ENCODE measurements at regions not wholly inside any gene's neighbourhood (a gene's known extent, or its start where the extent isn't known, plus 50 kb on each side); places are given as distances from the start of the nearest gene placed in this dataset.

GRCh38 chr6:135782546-135782945 lies 69.0 kb upstream of the PDE7B start:
- Mint-ChIP-seq H3K36me3 (ENCODE audit: unreplicated experiment) (no peaks in the 10 kb centered on the region), H3K4me1 (ENCODE audit: unreplicated experiment) (no peaks in the 10 kb centered on the region), H3K9me3 (ENCODE audit: unreplicated experiment) (no peaks in the 10 kb centered on the region), H3K27me3 (ENCODE audit: unreplicated experiment) (no peaks in the 10 kb centered on the region), H3K27ac (ENCODE audit: unreplicated experiment) (no peak overlapping the region), H3K4me3 (ENCODE audit: unreplicated experiment) (no peak overlapping the region)
- TF ChIP-seq CTCF (IDR thresholded peaks at IDR 0.05), result no peak
- no peak for DNase-seq (ENCODE audit: extremely low spot score, unreplicated experiment)

GRCh38 chr6:135784507-135784906 lies 67.0 kb upstream of the PDE7B start:
- Mint-ChIP-seq H3K4me3 (ENCODE audit: unreplicated experiment) (no peak overlapping the region), H3K27ac (ENCODE audit: unreplicated experiment) (no peak overlapping the region), H3K36me3 (ENCODE audit: unreplicated experiment) (no peaks in the 10 kb centered on the region), H3K27me3 (ENCODE audit: unreplicated experiment) (peaks cover 2% of the 10 kb centered on the region), H3K4me1 (ENCODE audit: unreplicated experiment) (no peaks in the 10 kb centered on the region), H3K9me3 (ENCODE audit: unreplicated experiment) (no peaks in the 10 kb centered on the region)
- DNase-seq (ENCODE audit: extremely low spot score, unreplicated experiment), result no peak
- no peak for TF ChIP-seq CTCF (IDR thresholded peaks at IDR 0.05)

- no peak for DNase-seq (ENCODE audit: extremely low spot score, unreplicated experiment)
- Mint-ChIP-seq H3K27me3 (ENCODE audit: unreplicated experiment) (peaks cover 2% of the 10 kb centered on the region), H3K4me3 (ENCODE audit: unreplicated experiment) (no peak overlapping the region), H3K27ac (ENCODE audit: unreplicated experiment) (no peak overlapping the region), H3K4me1 (ENCODE audit: unreplicated experiment) (no peaks in the 10 kb centered on the region), H3K9me3 (ENCODE audit: unreplicated experiment) (no peaks in the 10 kb centered on the region), H3K36me3 (ENCODE audit: unreplicated experiment) (no peaks in the 10 kb centered on the region)
- TF ChIP-seq CTCF (IDR thresholded peaks at IDR 0.05), result no peak
These were observed 62.0 kb upstream of the PDE7B start for GRCh38 chr6:135789375-135790050.

- Mint-ChIP-seq H3K27me3 (ENCODE audit: unreplicated experiment) (peaks cover 2% of the 10 kb centered on the region), H3K36me3 (ENCODE audit: unreplicated experiment) (no peaks in the 10 kb centered on the region), H3K4me1 (ENCODE audit: unreplicated experiment) (no peaks in the 10 kb centered on the region), H3K9me3 (ENCODE audit: unreplicated experiment) (no peaks in the 10 kb centered on the region), H3K4me3 (ENCODE audit: unreplicated experiment) (no peak overlapping the region), H3K27ac (ENCODE audit: unreplicated experiment) (no peak overlapping the region)
- TF ChIP-seq CTCF (IDR thresholded peaks at IDR 0.05), result no peak
- DNase-seq (ENCODE audit: extremely low spot score, unreplicated experiment), result no peak
These were observed 60.1 kb upstream of the PDE7B start for GRCh38 chr6:135791441-135791840.

GRCh38 chr6:135796643-135797305 lies 54.7 kb upstream of the PDE7B start:
- Mint-ChIP-seq H3K4me1 (ENCODE audit: unreplicated experiment) (no peaks in the 10 kb centered on the region), H3K4me3 (ENCODE audit: unreplicated experiment) (no peak overlapping the region), H3K36me3 (ENCODE audit: unreplicated experiment) (no peaks in the 10 kb centered on the region), H3K9me3 (ENCODE audit: unreplicated experiment) (no peaks in the 10 kb centered on the region), H3K27me3 (ENCODE audit: unreplicated experiment) (no peaks in the 10 kb centered on the region), H3K27ac (ENCODE audit: unreplicated experiment) (no peak overlapping the region)
- no peak for DNase-seq (ENCODE audit: extremely low spot score, unreplicated experiment)
- no peak for TF ChIP-seq CTCF (IDR thresholded peaks at IDR 0.05)
